ENCODE measurements at regions not wholly inside any gene's neighbourhood (a gene's known extent, or its start where the extent isn't known, plus 50 kb on each side); places are given as distances from the start of the nearest gene placed in this dataset.
A peak's percentile ranks its signal among the peaks of the same experiment; 100 is the strongest.

DNA sequence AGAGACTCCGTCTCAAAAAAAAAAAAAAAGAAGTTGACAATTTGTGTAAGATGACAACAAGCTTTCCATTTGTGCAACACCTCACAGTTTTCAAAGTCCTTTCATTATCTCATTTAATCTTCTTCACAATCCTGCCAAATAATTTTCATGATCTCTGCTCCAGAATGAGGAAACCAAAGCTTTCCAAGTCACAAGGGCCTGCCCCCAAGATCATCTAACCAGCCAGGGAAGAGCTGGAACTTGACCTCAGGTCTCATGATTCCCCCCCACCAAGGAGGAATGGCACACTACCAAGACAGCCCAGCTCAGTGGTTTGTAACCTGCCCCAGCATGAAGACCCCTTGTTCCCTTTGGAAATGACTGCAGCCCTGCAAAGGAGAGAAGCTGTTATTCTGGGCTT, 74.0 kb upstream of the PIM1 start:
- TF ChIP-seq, protein P1, sequence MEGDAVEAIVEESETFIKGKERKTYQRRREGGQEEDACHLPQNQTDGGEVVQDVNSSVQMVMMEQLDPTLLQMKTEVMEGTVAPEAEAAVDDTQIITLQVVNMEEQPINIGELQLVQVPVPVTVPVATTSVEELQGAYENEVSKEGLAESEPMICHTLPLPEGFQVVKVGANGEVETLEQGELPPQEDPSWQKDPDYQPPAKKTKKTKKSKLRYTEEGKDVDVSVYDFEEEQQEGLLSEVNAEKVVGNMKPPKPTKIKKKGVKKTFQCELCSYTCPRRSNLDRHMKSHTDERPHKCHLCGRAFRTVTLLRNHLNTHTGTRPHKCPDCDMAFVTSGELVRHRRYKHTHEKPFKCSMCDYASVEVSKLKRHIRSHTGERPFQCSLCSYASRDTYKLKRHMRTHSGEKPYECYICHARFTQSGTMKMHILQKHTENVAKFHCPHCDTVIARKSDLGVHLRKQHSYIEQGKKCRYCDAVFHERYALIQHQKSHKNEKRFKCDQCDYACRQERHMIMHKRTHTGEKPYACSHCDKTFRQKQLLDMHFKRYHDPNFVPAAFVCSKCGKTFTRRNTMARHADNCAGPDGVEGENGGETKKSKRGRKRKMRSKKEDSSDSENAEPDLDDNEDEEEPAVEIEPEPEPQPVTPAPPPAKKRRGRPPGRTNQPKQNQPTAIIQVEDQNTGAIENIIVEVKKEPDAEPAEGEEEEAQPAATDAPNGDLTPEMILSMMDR (IDR thresholded peaks at IDR 0.05 in 8 of 11, conservative IDR thresholded peaks at IDR 0.05 in 3 of 11) = no peak
- peak overlapping the region in 1 of 8 donors; percentile 10 for H3K27ac ChIP-seq
- no peak for DNase-seq
- 82 to 100% (median 88%) methylated on average over 1 of the region's 1 CpG for WGBS, 5 donors
- H3K9me3 ChIP-seq = no peaks in the 10 kb centered on the region
- H3K4me3 ChIP-seq = no peak overlapping the region
- H3K36me3 ChIP-seq = no peaks in the 10 kb centered on the region
- peaks cover 0 to 32% (median 10%) of the 10 kb centered on the region in 6 donors for H3K4me1 ChIP-seq
- intact Hi-C loops (cut with DNase I; ENCODE audit: low total_unique reads) = no loop called here
- H3K27me3 ChIP-seq (replicated peaks in 1 of 7) = no peaks in the 10 kb centered on the region

DNA sequence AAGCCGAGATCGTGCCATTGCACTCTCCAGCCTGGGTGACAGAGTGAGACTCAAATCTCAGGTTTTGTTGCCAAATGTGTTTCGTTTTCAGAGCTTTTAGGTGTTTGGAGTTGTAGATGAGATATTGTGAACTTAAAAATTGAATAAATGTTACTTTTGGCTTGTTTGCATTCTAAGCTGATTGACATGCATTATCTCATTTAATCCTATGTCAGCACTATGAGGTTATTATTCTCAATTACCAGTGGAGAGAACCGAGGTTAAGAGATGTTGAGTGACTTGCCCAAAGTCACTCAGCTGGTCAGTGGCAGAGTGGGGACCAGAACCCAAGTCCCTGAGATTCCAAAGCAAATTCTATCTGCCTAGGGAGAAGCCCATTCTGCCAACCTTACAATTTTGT, 72.6 kb upstream of the PIM1 start:
- 81 to 95% (median 88%) methylated on average over 4 of the region's 4 CpGs for WGBS, 5 donors

DNA sequence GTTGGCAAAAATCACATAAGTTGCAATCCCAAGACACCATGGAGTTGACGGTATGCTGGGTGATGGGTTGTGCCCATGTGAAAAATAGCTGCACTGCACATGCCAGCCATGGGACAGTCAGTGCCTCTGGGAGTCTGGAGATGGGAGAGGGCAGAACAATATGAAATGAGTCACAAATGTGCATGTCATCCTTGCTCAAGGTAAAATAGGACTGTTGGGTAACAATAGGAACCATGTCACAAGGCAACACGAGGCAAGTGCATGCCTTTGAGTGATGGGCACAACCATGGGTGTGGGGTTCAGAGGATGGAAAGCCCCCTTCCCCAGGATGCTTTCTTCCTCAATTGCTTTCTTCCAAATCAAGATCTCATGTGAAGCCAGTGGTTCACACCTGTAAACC, 70.5 kb upstream of the PIM1 start:
- Histone ChIP-seq H3K27me3 (replicated peaks in 1 of 7) (no peaks in the 10 kb centered on the region), H3K4me1 (peaks cover 19 to 59% (median 34%) of the 10 kb centered on the region in 6 donors), H3K9me3 (no peaks in the 10 kb centered on the region), H3K4me3 (no peak overlapping the region), H3K36me3 (no peaks in the 10 kb centered on the region), H3K27ac (peak overlapping the region in 1 of 8 donors; percentile 66)
- DNase-seq = no peak
- 52 to 75% (median 68%) methylated on average over 2 of the region's 2 CpGs for WGBS, 5 donors
- intact Hi-C loops (cut with DNase I; ENCODE audit: low total_unique reads) = no loop called here
- no peak for TF ChIP-seq POLR2A (IDR thresholded peaks at IDR 0.05)
- TF ChIP-seq POLR2AphosphoS5 (IDR thresholded peaks at IDR 0.05) = peak in 1 of 3 donors; percentile 46

More for the DNA sequence above, 72.6 kb upstream of the PIM1 start:
- DNase-seq = no peak
- no peaks in the 10 kb centered on the region for H3K27me3 ChIP-seq (replicated peaks in 1 of 7)
- H3K4me3 ChIP-seq = no peak overlapping the region
- intact Hi-C loops (cut with DNase I; ENCODE audit: low total_unique reads) = no loop called here
- peaks cover 7 to 45% (median 20%) of the 10 kb centered on the region in 6 donors for H3K4me1 ChIP-seq
- no peak overlapping the region for H3K27ac ChIP-seq
- TF ChIP-seq, protein P1 (IDR thresholded peaks at IDR 0.05 in 8 of 11, conservative IDR thresholded peaks at IDR 0.05 in 3 of 11) = no peak
- TF ChIP-seq POLR2AphosphoS5 (IDR thresholded peaks at IDR 0.05) (no peak), POLR2A (IDR thresholded peaks at IDR 0.05) (no peak)
- no peaks in the 10 kb centered on the region for H3K9me3 ChIP-seq
- no peaks in the 10 kb centered on the region for H3K36me3 ChIP-seq

DNA sequence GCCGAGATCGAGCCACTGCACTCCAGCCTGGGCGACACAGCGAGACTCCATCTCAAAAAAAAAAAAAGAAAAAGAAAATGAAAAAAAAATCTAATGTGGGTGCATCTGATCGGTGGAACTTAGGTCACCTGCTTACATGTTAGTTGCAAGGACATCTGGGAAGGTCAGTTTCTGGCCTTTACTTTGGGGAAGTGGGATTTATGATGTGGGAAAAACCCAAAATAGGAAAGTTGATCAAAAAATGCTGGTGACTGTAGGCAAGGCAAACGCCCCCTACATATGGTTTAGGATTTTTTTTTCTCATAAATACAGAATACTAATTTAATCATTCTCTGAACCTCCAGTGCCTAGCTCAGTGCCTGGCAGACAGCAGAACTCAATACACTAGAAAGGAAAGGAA, 69.2 kb upstream of the PIM1 start:
- Histone ChIP-seq H3K4me1 (peaks cover 18 to 59% (median 37%) of the 10 kb centered on the region in 6 donors), H3K27me3 (replicated peaks in 1 of 7) (no peaks in the 10 kb centered on the region), H3K9me3 (no peaks in the 10 kb centered on the region), H3K4me3 (no peak overlapping the region), H3K27ac (peak overlapping the region in 1 of 8 donors; percentile 92), H3K36me3 (no peaks in the 10 kb centered on the region)
- TF ChIP-seq, protein P1 (IDR thresholded peaks at IDR 0.05 in 8 of 11, conservative IDR thresholded peaks at IDR 0.05 in 3 of 11) = no peak
- TF ChIP-seq POLR2A (IDR thresholded peaks at IDR 0.05) (no peak), POLR2AphosphoS5 (IDR thresholded peaks at IDR 0.05) (no peak)
- WGBS, 5 donors = 82 to 88% (median 85%) methylated on average over 6 of the region's 6 CpGs
- no peak for DNase-seq
- intact Hi-C loops (cut with DNase I; ENCODE audit: low total_unique reads) = no loop called here

DNA sequence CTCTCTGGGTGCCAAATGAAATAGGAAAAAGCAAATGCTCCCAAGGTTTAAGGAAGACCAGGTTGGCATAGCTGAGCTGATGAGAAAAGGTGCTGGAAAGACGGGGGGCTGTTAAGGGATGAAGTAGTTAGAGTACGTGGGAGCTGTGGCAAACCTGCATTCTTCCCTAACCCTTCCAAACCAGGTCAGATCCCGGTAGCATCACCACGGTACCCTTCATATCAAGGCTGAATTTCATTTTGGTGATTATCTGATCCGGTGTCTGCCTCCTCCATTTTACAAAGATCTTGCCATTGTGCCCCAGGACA, 68.0 kb upstream of the PIM1 start:
- intact Hi-C loops (cut with DNase I; ENCODE audit: low total_unique reads) = no loop called here
- Histone ChIP-seq H3K27ac (peak overlapping the region; percentile 54 to 92 (median 88)), H3K9me3 (no peaks in the 10 kb centered on the region), H3K36me3 (no peaks in the 10 kb centered on the region), H3K4me3 (peak overlapping the region in 6 of 8 donors; percentile 33 to 70 (median 42)), H3K27me3 (replicated peaks in 1 of 7) (no peaks in the 10 kb centered on the region), H3K4me1 (peaks cover 17 to 52% (median 37%) of the 10 kb centered on the region in 6 donors)
- no peak for DNase-seq
- 65 to 86% (median 76%) methylated on average over 5 of the region's 5 CpGs for WGBS, 5 donors
- TF ChIP-seq, protein P1 (IDR thresholded peaks at IDR 0.05 in 8 of 11, conservative IDR thresholded peaks at IDR 0.05 in 3 of 11) = no peak
- TF ChIP-seq POLR2AphosphoS5 (IDR thresholded peaks at IDR 0.05) (no peak), POLR2A (IDR thresholded peaks at IDR 0.05) (no peak)
